ENCODE measurements at regions not wholly inside any gene's neighbourhood (a gene's known extent, or its start where the extent isn't known, plus 50 kb on each side); places are given as distances from the start of the nearest gene placed in this dataset.

DNA sequence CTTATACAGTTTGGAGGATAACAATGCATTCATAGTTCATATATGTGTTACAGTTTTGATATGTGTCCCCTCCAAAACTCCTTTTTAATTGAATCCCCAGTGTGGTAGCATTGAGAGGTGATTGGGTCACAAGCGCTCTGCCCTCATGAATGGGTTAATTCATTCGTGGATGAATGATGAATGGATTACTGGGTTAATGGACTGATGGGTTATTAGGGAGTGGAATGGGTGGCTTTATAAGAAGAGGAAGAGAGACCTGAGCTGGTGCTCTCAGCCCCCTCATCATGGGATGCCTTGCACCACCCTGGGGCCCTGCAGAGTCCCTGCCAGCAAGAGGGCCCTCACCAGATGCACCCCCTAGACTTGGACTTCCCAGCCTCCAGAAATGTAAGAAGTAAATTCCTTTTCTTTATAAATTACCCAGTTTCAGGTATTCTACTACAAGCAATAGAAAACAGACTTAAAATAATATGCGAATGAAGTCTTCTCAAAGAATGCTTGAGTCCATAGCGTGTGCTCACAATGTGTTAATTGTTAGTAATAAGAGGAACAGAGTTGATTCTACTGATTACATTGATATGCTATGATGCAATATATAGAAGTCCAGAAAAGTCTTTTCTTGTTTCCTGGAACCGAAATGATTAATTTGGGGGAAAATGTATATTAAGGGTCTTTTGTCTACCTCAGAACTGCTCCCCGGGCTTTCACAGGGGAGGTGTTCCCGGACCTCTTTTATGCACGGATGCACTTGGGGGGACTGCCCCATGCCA is 190.2 kb downstream of the ERCC6L2 start:
- TF ChIP-seq, protein P1, sequence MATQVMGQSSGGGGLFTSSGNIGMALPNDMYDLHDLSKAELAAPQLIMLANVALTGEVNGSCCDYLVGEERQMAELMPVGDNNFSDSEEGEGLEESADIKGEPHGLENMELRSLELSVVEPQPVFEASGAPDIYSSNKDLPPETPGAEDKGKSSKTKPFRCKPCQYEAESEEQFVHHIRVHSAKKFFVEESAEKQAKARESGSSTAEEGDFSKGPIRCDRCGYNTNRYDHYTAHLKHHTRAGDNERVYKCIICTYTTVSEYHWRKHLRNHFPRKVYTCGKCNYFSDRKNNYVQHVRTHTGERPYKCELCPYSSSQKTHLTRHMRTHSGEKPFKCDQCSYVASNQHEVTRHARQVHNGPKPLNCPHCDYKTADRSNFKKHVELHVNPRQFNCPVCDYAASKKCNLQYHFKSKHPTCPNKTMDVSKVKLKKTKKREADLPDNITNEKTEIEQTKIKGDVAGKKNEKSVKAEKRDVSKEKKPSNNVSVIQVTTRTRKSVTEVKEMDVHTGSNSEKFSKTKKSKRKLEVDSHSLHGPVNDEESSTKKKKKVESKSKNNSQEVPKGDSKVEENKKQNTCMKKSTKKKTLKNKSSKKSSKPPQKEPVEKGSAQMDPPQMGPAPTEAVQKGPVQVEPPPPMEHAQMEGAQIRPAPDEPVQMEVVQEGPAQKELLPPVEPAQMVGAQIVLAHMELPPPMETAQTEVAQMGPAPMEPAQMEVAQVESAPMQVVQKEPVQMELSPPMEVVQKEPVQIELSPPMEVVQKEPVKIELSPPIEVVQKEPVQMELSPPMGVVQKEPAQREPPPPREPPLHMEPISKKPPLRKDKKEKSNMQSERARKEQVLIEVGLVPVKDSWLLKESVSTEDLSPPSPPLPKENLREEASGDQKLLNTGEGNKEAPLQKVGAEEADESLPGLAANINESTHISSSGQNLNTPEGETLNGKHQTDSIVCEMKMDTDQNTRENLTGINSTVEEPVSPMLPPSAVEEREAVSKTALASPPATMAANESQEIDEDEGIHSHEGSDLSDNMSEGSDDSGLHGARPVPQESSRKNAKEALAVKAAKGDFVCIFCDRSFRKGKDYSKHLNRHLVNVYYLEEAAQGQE (IDR thresholded peaks at IDR 0.05; ENCODE audit: low read depth) = no peak
- TF ChIP-seq CREB1 (IDR thresholded peaks at IDR 0.05; ENCODE audit: low read depth) = no peak

DNA sequence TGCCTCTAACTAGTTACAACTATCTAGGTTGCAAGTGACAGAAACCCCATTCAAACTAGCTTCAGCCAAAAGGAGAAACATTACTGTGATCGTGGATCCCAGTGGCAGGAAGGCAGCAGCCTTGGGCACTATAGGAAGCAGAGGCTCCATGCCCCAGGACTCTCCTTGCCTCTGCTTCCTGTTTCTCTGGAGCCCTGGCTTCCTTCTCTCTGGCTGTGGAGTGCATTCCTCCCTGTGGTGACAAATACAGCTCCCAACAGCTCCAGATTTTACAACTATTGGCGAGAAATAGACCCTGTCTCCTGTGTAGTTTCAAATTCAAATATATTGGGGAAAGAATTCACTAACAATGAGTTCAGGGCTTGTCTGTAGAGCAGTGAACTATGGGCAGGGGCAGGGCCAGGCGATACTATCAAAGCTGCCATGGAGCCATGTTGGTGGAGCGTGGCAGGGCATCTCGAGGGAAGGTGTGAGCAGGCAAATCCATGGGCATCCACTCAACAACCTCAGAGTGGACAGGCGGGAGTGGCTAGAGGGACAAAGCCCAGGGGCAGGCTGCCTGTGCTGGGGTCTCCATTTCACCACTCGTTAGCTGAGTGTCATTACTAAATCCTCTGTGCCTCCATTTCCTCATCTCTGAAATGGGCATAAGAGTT is 189.5 kb downstream of the ERCC6L2 start:
- TF ChIP-seq ZBTB7A (IDR thresholded peaks at IDR 0.05; ENCODE audit: low read depth) (no peak), TEAD4 (IDR thresholded peaks at IDR 0.05) (no peak), EGR1 (IDR thresholded peaks at IDR 0.05) (no peak), TCF12 (IDR thresholded peaks at IDR 0.05; ENCODE audit: low read depth) (no peak), TAF1 (IDR thresholded peaks at IDR 0.05; ENCODE audit: low read depth) (no peak), YY1 (IDR thresholded peaks at IDR 0.05; ENCODE audit: low read depth) (no peak), CREB1 (IDR thresholded peaks at IDR 0.05; ENCODE audit: low read depth) (no peak), NFIC (IDR thresholded peaks at IDR 0.05) (no peak), CEBPB (IDR thresholded peaks at IDR 0.05) (no peak), FOXM1 (IDR thresholded peaks at IDR 0.05; ENCODE audit: borderline replicate concordance, low read depth) (no peak), EP300 (IDR thresholded peaks at IDR 0.05; ENCODE audit: borderline replicate concordance) (no peak), RAD21 (IDR thresholded peaks at IDR 0.05; ENCODE audit: low read depth) (no peak)
- TF ChIP-seq, protein P1 (IDR thresholded peaks at IDR 0.05; ENCODE audit: low read depth) = no peak
- TF ChIP-seq, protein P2, sequence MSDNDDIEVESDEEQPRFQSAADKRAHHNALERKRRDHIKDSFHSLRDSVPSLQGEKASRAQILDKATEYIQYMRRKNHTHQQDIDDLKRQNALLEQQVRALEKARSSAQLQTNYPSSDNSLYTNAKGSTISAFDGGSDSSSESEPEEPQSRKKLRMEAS (IDR thresholded peaks at IDR 0.05) = no peak
- TF ChIP-seq, protein P3, sequence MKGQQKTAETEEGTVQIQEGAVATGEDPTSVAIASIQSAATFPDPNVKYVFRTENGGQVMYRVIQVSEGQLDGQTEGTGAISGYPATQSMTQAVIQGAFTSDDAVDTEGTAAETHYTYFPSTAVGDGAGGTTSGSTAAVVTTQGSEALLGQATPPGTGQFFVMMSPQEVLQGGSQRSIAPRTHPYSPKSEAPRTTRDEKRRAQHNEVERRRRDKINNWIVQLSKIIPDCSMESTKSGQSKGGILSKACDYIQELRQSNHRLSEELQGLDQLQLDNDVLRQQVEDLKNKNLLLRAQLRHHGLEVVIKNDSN (IDR thresholded peaks at IDR 0.05) = no peak

DNA sequence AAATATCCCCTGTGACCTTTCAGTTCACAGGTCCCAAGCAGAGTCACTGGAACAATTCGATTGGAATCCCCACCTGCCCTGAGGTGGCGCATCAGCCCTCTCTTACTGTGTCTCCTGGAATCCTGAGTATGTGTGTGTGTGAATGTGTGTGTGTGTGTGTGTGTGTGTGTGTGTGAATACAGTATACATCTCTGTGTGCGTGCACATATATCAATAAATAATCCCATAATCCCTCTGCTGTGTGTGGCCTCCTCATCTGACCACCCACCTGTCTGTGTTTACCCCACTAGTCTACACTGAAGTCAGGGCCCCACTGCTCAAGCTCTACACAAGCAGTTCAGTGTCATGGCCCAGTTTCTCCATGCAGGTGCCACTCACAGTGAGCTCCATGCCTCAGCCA is 187.4 kb downstream of the ERCC6L2 start:
- TF ChIP-seq CREB1 (IDR thresholded peaks at IDR 0.05; ENCODE audit: low read depth) (no peak), TEAD4 (IDR thresholded peaks at IDR 0.05) (no peak), TAF1 (IDR thresholded peaks at IDR 0.05; ENCODE audit: low read depth) (no peak), YY1 (IDR thresholded peaks at IDR 0.05; ENCODE audit: low read depth) (no peak)
- TF ChIP-seq, protein P3 (IDR thresholded peaks at IDR 0.05) = no peak
- TF ChIP-seq, protein P1 (IDR thresholded peaks at IDR 0.05; ENCODE audit: low read depth) = no peak

DNA sequence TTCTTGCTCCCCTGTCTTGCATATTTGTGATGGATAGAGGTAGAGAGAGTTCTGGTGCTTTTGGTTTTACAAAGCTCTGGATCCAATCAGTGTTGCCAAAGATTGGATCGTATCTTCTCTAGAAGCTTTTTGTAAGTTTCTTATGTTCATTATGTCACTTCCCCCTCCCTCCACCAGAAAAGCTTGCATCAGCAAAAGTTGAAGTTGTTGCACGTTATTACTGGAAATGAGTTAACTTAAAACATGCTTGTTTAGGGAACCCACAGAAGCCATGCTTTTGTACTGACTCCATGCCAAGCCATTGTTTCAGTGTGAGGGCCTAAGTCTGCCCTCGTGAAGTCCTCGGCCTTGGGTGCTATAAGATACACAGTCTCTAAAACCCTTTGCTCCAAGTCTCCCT is 186.5 kb downstream of the ERCC6L2 start:
- no peak for TF ChIP-seq CREB1 (IDR thresholded peaks at IDR 0.05; ENCODE audit: low read depth)
- TF ChIP-seq TEAD4 (IDR thresholded peaks at IDR 0.05) = no peak
- no peak for TF ChIP-seq RAD21 (IDR thresholded peaks at IDR 0.05; ENCODE audit: low read depth)
- TF ChIP-seq FOXM1 (IDR thresholded peaks at IDR 0.05; ENCODE audit: borderline replicate concordance, low read depth) = no peak
- TF ChIP-seq EP300 (IDR thresholded peaks at IDR 0.05; ENCODE audit: borderline replicate concordance) = no peak
- TF ChIP-seq, protein P3 (IDR thresholded peaks at IDR 0.05) = no peak

Data from Ishikawa (cell line).